ENCODE measurements at regions not wholly inside any gene's neighbourhood (a gene's known extent, or its start where the extent isn't known, plus 50 kb on each side); places are given as distances from the start of the nearest gene placed in this dataset.

- Histone ChIP-seq H3K4me3 (replicated peaks; ENCODE audit: insufficient read depth, low read length) (no peak overlapping the region), H3K27me3 (ENCODE audit: insufficient read depth, poor library complexity, severe bottlenecking) (no peaks in the 10 kb centered on the region), H3K27ac (replicated peaks) (no peak overlapping the region)
- TF ChIP-seq CTCF (IDR thresholded peaks at IDR 0.05; ENCODE audit: insufficient read depth, low read length) (no peak), POLR2AphosphoS5 (IDR thresholded peaks at IDR 0.05; ENCODE audit: low read depth) (no peak)
- DNase-seq (ENCODE audit: low read depth in 1 of 2, low spot score in 1 of 2), result no peak
Measured at GRCh38 chr12:91968076-91968776, 177.4 kb downstream of the BTG1 start.

- Histone ChIP-seq H3K27ac (replicated peaks) (no peak overlapping the region), H3K4me3 (replicated peaks; ENCODE audit: insufficient read depth, low read length) (no peak overlapping the region), H3K27me3 (ENCODE audit: insufficient read depth, poor library complexity, severe bottlenecking) (no peaks in the 10 kb centered on the region)
- no peak for TF ChIP-seq CTCF (IDR thresholded peaks at IDR 0.05; ENCODE audit: insufficient read depth, low read length)
- no peak for TF ChIP-seq REST (IDR thresholded peaks at IDR 0.05; ENCODE audit: insufficient replicate concordance, low read depth)
- TF ChIP-seq POLR2AphosphoS5 (IDR thresholded peaks at IDR 0.05; ENCODE audit: low read depth), result no peak
- TF ChIP-seq GABPA (IDR thresholded peaks at IDR 0.05; ENCODE audit: low read depth), result no peak
- no peak for TF ChIP-seq SPI1 (IDR thresholded peaks at IDR 0.05; ENCODE audit: borderline replicate concordance, low read depth)
- no peak for DNase-seq (ENCODE audit: low read depth in 1 of 2, low spot score in 1 of 2)
Measured at GRCh38 chr12:91967590-91967989, 178.1 kb downstream of the BTG1 start.

GRCh38 chr12:91965781-91966180 is 179.9 kb downstream of the BTG1 start:
- Histone ChIP-seq H3K4me3 (replicated peaks; ENCODE audit: insufficient read depth, low read length) (no peak overlapping the region), H3K27ac (replicated peaks) (no peak overlapping the region), H3K27me3 (ENCODE audit: insufficient read depth, poor library complexity, severe bottlenecking) (no peaks in the 10 kb centered on the region)
- TF ChIP-seq SPI1 (IDR thresholded peaks at IDR 0.05; ENCODE audit: borderline replicate concordance, low read depth), result no peak
- TF ChIP-seq CTCF (IDR thresholded peaks at IDR 0.05; ENCODE audit: insufficient read depth, low read length), result no peak
- TF ChIP-seq GABPA (IDR thresholded peaks at IDR 0.05; ENCODE audit: low read depth), result no peak
- no peak for TF ChIP-seq REST (IDR thresholded peaks at IDR 0.05; ENCODE audit: insufficient replicate concordance, low read depth)
- no peak for TF ChIP-seq POLR2AphosphoS5 (IDR thresholded peaks at IDR 0.05; ENCODE audit: low read depth)
- DNase-seq (ENCODE audit: low read depth in 1 of 2, low spot score in 1 of 2), result no peak

GRCh38 chr12:91964501-91964900 is 181.1 kb downstream of the BTG1 start:
- no peaks in the 10 kb centered on the region for H3K27me3 ChIP-seq (ENCODE audit: insufficient read depth, poor library complexity, severe bottlenecking)
- H3K4me3 ChIP-seq (replicated peaks; ENCODE audit: insufficient read depth, low read length), result no peak overlapping the region
- no peak overlapping the region for H3K27ac ChIP-seq (replicated peaks)
- TF ChIP-seq REST (IDR thresholded peaks at IDR 0.05; ENCODE audit: insufficient replicate concordance, low read depth), result no peak
- no peak for TF ChIP-seq GABPA (IDR thresholded peaks at IDR 0.05; ENCODE audit: low read depth)
- no peak for TF ChIP-seq POLR2AphosphoS5 (IDR thresholded peaks at IDR 0.05; ENCODE audit: low read depth)
- no peak for TF ChIP-seq SPI1 (IDR thresholded peaks at IDR 0.05; ENCODE audit: borderline replicate concordance, low read depth)
- TF ChIP-seq CTCF (IDR thresholded peaks at IDR 0.05; ENCODE audit: insufficient read depth, low read length), result no peak
- no peak for DNase-seq (ENCODE audit: low read depth in 1 of 2, low spot score in 1 of 2)
